ENCODE measurements at regions not wholly inside any gene's neighbourhood (a gene's known extent, or its start where the extent isn't known, plus 50 kb on each side); places are given as distances from the start of the nearest gene placed in this dataset.

- Histone ChIP-seq H3K9me3 (ENCODE audit: control insufficient read depth in 1 of 2, insufficient read depth in 1 of 2, low read depth in 1 of 2, low read length in 2 of 2) (no peaks in the 10 kb centered on the region), H3K4me2 (ENCODE audit: low read length) (no peak overlapping the region), H3K4me1 (ENCODE audit: control insufficient read depth in 1 of 2, insufficient read depth in 2 of 2, low read length in 2 of 2) (no peaks in the 10 kb centered on the region), H2AFZ (ENCODE audit: low read depth, low read length, poor library complexity, severe bottlenecking) (no peak overlapping the region), H3K27ac (ENCODE audit: low read depth, low read length) (no peak overlapping the region), H3K4me3 (replicated peaks in 1 of 2; ENCODE audit: low read depth in 1 of 2, low read length in 2 of 2) (no peak overlapping the region), H3K9ac (ENCODE audit: low read length) (no peak overlapping the region), H3K36me3 (ENCODE audit: control insufficient read depth in 1 of 2, insufficient read depth in 2 of 2, low read length in 2 of 2) (no peaks in the 10 kb centered on the region), H4K20me1 (ENCODE audit: insufficient read depth) (no peaks in the 10 kb centered on the region), H3K9me2 (ENCODE audit: insufficient read depth) (no peaks in the 10 kb centered on the region), H3K27me3 (ENCODE audit: insufficient read depth, low read length) (no peaks in the 10 kb centered on the region), H3K79me2 (ENCODE audit: insufficient read depth, low read length) (no peaks in the 10 kb centered on the region)
- DNase-seq (ENCODE audit: low read depth, low spot score) (no peak), ATAC-seq (no peak)
- ChIA-PET CTCF (no interaction called here), RAD21 (ENCODE audit: low non-redundant PET in 1 of 2, low total read pairs in 2 of 2, uncharacterized antibody in 2 of 2, unreplicated experiment in 2 of 2) (no interaction called here), POLR2A (no interaction called here)
- intact Hi-C loops (cut with micrococcal nuclease): no loop called here
- BruUV-seq (replicated peaks): no TSS peak
- TF ChIP-seq EZH2 (IDR thresholded peaks at IDR 0.05): no peak
- TF ChIP-seq EZH2phosphoT487 (IDR thresholded peaks at IDR 0.05; ENCODE audit: borderline replicate concordance): no peak
- no peak for TF ChIP-seq ZBTB33 (IDR thresholded peaks at IDR 0.05; ENCODE audit: extremely low read depth, insufficient replicate concordance, low read length)
- TF ChIP-seq MAX (IDR thresholded peaks at IDR 0.05): no peak
Measured at GRCh38 chr6:71544028-71544427, 255.4 kb downstream of the OGFRL1 start.

- ChIA-PET RAD21 (ENCODE audit: low non-redundant PET in 1 of 2, low total read pairs in 2 of 2, uncharacterized antibody in 2 of 2, unreplicated experiment in 2 of 2) (no interaction called here), POLR2A (no interaction called here), CTCF (no interaction called here)
- no peaks in the 10 kb centered on the region for H3K79me2 ChIP-seq (ENCODE audit: insufficient read depth, low read length)
- TF ChIP-seq ZNF274 (IDR thresholded peaks at IDR 0.05; ENCODE audit: low read depth, low read length) (no peak), MAX (IDR thresholded peaks at IDR 0.05) (no peak), CBX3 (IDR thresholded peaks at IDR 0.05; ENCODE audit: low read depth) (no peak), SIN3A (IDR thresholded peaks at IDR 0.05; ENCODE audit: low read depth) (no peak), CEBPB (IDR thresholded peaks at IDR 0.05; ENCODE audit: low read depth) (no peak), CTCF (IDR thresholded peaks at IDR 0.05 in 2 of 3, conservative IDR thresholded peaks at IDR 0.05 in 1 of 3; ENCODE audit: borderline replicate concordance in 1 of 3, insufficient read depth in 1 of 3, low read depth in 2 of 3, low read length in 2 of 3) (no peak)
- H3K27me3 ChIP-seq (ENCODE audit: insufficient read depth, low read length): no peaks in the 10 kb centered on the region
- H3K4me1 ChIP-seq (ENCODE audit: control insufficient read depth in 1 of 2, insufficient read depth in 2 of 2, low read length in 2 of 2): no peaks in the 10 kb centered on the region
- ATAC-seq: no peak
- H3K4me3 ChIP-seq (replicated peaks in 1 of 2; ENCODE audit: low read depth in 1 of 2, low read length in 2 of 2): no peak overlapping the region
- no peak overlapping the region for H3K4me2 ChIP-seq (ENCODE audit: low read length)
- no peaks in the 10 kb centered on the region for H3K36me3 ChIP-seq (ENCODE audit: control insufficient read depth in 1 of 2, insufficient read depth in 2 of 2, low read length in 2 of 2)
- H2AFZ ChIP-seq (ENCODE audit: low read depth, low read length, poor library complexity, severe bottlenecking): no peak overlapping the region
- BruUV-seq (replicated peaks): no TSS peak
- intact Hi-C loops (cut with micrococcal nuclease): no loop called here
- H3K27ac ChIP-seq (ENCODE audit: low read depth, low read length): no peak overlapping the region
- no peaks in the 10 kb centered on the region for H4K20me1 ChIP-seq (ENCODE audit: insufficient read depth)
- no peak overlapping the region for H3K9ac ChIP-seq (ENCODE audit: low read length)
- no peaks in the 10 kb centered on the region for H3K9me3 ChIP-seq (ENCODE audit: control insufficient read depth in 1 of 2, insufficient read depth in 1 of 2, low read depth in 1 of 2, low read length in 2 of 2)
- no peaks in the 10 kb centered on the region for H3K9me2 ChIP-seq (ENCODE audit: insufficient read depth)
- DNase-seq (ENCODE audit: low read depth, low spot score): no peak
Measured at GRCh38 chr6:71544906-71545305, 256.3 kb downstream of the OGFRL1 start.

Data from HCT116 (cell line).